ENCODE measurements at regions not wholly inside any gene's neighbourhood (a gene's known extent, or its start where the extent isn't known, plus 50 kb on each side); places are given as distances from the start of the nearest gene placed in this dataset.

GRCh38 chr2:100662866-100663265 is 100.1 kb downstream of the PDCL3 start:
- Mint-ChIP-seq H3K36me3 (ENCODE audit: insufficient read depth, unreplicated experiment) (no peaks in the 10 kb centered on the region), H3K4me1 (ENCODE audit: low read depth, unreplicated experiment) (no peaks in the 10 kb centered on the region), H3K27ac (ENCODE audit: unreplicated experiment) (no peak overlapping the region), H3K9me3 (ENCODE audit: unreplicated experiment) (no peaks in the 10 kb centered on the region), H3K27me3 (ENCODE audit: insufficient read depth, unreplicated experiment) (peaks cover 18% of the 10 kb centered on the region), H3K4me3 (ENCODE audit: unreplicated experiment) (no peak overlapping the region)
- intact Hi-C loops (cut with micrococcal nuclease; ENCODE audit: unreplicated experiment), result no loop called here
- TF ChIP-seq CTCF (IDR thresholded peaks at IDR 0.05; ENCODE audit: insufficient read depth in 1 of 2, low read depth in 1 of 2, low read length in 1 of 2, severe bottlenecking in 1 of 2, unreplicated experiment in 1 of 2), result no peak
- no peaks in the 10 kb centered on the region for H3K4me1 ChIP-seq
- ChIA-PET CTCF (no interaction called here), POLR2A (no interaction called here)
- no peak for DNase-seq
- no peaks in the 10 kb centered on the region for H3K36me3 ChIP-seq (ENCODE audit: control insufficient read depth, insufficient read depth, low read length)
- H3K27me3 ChIP-seq (replicated peaks; ENCODE audit: control insufficient read depth, insufficient read depth, low read length), result no peaks in the 10 kb centered on the region
- H3K9me3 ChIP-seq, result no peaks in the 10 kb centered on the region; the same call in 1 of the 2 replicates
- no TSS peak for BruUV-seq (replicated peaks)
- no peak overlapping the region for H3K4me3 ChIP-seq (ENCODE audit: low read depth, low read length)

GRCh38 chr2:100664021-100664755 is 101.4 kb downstream of the PDCL3 start:
- H3K4me3 ChIP-seq (ENCODE audit: low read depth, low read length), result no peak overlapping the region
- no peak for TF ChIP-seq CTCF (IDR thresholded peaks at IDR 0.05; ENCODE audit: insufficient read depth in 1 of 2, low read depth in 1 of 2, low read length in 1 of 2, severe bottlenecking in 1 of 2, unreplicated experiment in 1 of 2)
- Mint-ChIP-seq H3K4me3 (ENCODE audit: unreplicated experiment) (no peak overlapping the region), H3K36me3 (ENCODE audit: insufficient read depth, unreplicated experiment) (no peaks in the 10 kb centered on the region), H3K9me3 (ENCODE audit: unreplicated experiment) (no peaks in the 10 kb centered on the region), H3K27me3 (ENCODE audit: insufficient read depth, unreplicated experiment) (peaks cover 15% of the 10 kb centered on the region), H3K4me1 (ENCODE audit: low read depth, unreplicated experiment) (no peaks in the 10 kb centered on the region), H3K27ac (ENCODE audit: unreplicated experiment) (no peak overlapping the region)
- no TSS peak for BruUV-seq (replicated peaks)
- H3K4me1 ChIP-seq, result no peaks in the 10 kb centered on the region
- DNase-seq, result no peak
- no peaks in the 10 kb centered on the region; the same call in 1 of the 2 replicates for H3K9me3 ChIP-seq
- no peaks in the 10 kb centered on the region for H3K36me3 ChIP-seq (ENCODE audit: control insufficient read depth, insufficient read depth, low read length)
- ChIA-PET CTCF (no interaction called here), POLR2A (no interaction called here)
- no peaks in the 10 kb centered on the region for H3K27me3 ChIP-seq (replicated peaks; ENCODE audit: control insufficient read depth, insufficient read depth, low read length)
- intact Hi-C loops (cut with micrococcal nuclease; ENCODE audit: unreplicated experiment), result no loop called here

GRCh38 chr2:100664756-100665101 is 101.9 kb downstream of the PDCL3 start:
- no peaks in the 10 kb centered on the region for H3K4me1 ChIP-seq
- H3K4me3 ChIP-seq (ENCODE audit: low read depth, low read length), result no peak overlapping the region
- intact Hi-C loops (cut with micrococcal nuclease; ENCODE audit: unreplicated experiment), result no loop called here
- no peak overlapping the region for H3K4me3 Mint-ChIP-seq (ENCODE audit: unreplicated experiment)
- POLR2A ChIA-PET, result no interaction called here
- CTCF ChIA-PET, result no interaction called here
- no peaks in the 10 kb centered on the region; the same call in 1 of the 2 replicates for H3K9me3 ChIP-seq
- DNase-seq, result no peak
- no peak overlapping the region for H3K27ac Mint-ChIP-seq (ENCODE audit: unreplicated experiment)
- no peaks in the 10 kb centered on the region for H3K27me3 ChIP-seq (replicated peaks; ENCODE audit: control insufficient read depth, insufficient read depth, low read length)
- H3K9me3 Mint-ChIP-seq (ENCODE audit: unreplicated experiment), result no peaks in the 10 kb centered on the region
- no TSS peak for BruUV-seq (replicated peaks)
- no peaks in the 10 kb centered on the region for H3K4me1 Mint-ChIP-seq (ENCODE audit: low read depth, unreplicated experiment)
- no peak for TF ChIP-seq CTCF (IDR thresholded peaks at IDR 0.05; ENCODE audit: insufficient read depth in 1 of 2, low read depth in 1 of 2, low read length in 1 of 2, severe bottlenecking in 1 of 2, unreplicated experiment in 1 of 2)
- no peaks in the 10 kb centered on the region for H3K36me3 ChIP-seq (ENCODE audit: control insufficient read depth, insufficient read depth, low read length)
- no peaks in the 10 kb centered on the region for H3K36me3 Mint-ChIP-seq (ENCODE audit: insufficient read depth, unreplicated experiment)
- H3K27me3 Mint-ChIP-seq (ENCODE audit: insufficient read depth, unreplicated experiment), result peaks cover 13% of the 10 kb centered on the region
